ENCODE measurements at regions not wholly inside any gene's neighbourhood (a gene's known extent, or its start where the extent isn't known, plus 50 kb on each side); places are given as distances from the start of the nearest gene placed in this dataset.

DNA sequence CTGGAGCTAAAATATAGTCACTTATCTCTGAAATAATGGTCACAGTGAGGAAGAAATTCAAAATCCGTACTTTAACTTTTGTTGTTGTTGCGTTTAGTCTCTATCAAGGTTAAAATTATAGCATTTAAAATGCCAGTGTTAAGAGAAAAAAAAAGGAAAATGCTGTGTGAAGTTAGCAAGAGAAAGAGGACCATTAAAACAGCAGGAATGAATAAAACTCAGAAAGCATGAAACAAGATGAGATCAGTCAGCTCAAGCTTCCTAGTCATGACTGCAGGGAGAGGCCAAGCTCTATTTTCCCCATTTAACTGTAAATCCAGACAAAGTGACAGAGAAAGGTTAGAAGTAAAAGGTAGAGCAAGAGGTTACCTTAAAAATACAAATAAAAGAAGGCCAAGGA is 281.7 kb upstream of the ATP5MC3 start:
- TF ChIP-seq CSDC2 (CRISPR knock-in tag; IDR thresholded peaks at IDR 0.05), result no peak
- TF ChIP-seq TCF4 (CRISPR knock-in tag; IDR thresholded peaks at IDR 0.05; ENCODE audit: borderline replicate concordance), result no peak
- ATAC-seq, result no peak

DNA sequence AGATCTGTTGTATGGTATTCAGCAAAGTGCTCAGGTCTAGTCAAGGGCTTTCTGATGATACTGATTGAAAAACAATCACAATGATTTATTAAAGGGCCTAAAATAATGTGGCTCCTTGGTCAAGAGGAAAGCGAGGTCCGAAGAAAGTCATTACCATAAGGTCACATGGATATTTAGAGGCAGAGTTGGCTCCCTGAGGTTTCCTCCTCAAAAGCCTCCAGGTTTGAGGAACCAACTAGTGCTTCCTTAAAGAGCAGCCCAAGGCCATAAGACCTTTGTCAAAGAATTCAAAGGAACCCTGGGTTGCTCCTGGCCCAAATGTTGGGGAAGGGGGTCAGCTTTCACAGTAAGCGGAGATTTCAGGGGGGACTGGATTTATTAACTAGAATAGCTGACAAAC is 280.7 kb upstream of the ATP5MC3 start:
- ATAC-seq, result no peak
- TF ChIP-seq ZNF565 (CRISPR knock-in tag; conservative IDR thresholded peaks at IDR 0.05; ENCODE audit: low read depth) (no peak), ESRRG (CRISPR knock-in tag; IDR thresholded peaks at IDR 0.05) (no peak), ZC3H10 (CRISPR knock-in tag; IDR thresholded peaks at IDR 0.05) (no peak), ZFP30 (CRISPR knock-in tag; IDR thresholded peaks at IDR 0.05) (no peak), ARNTL (CRISPR knock-in tag; IDR thresholded peaks at IDR 0.05; ENCODE audit: borderline replicate concordance, low read depth) (no peak), GLIS3 (CRISPR knock-in tag; IDR thresholded peaks at IDR 0.05) (no peak), ISL1 (CRISPR knock-in tag; IDR thresholded peaks at IDR 0.05) (no peak), BACH2 (CRISPR knock-in tag; IDR thresholded peaks at IDR 0.05; ENCODE audit: borderline replicate concordance) (no peak), ZNF8 (CRISPR knock-in tag; IDR thresholded peaks at IDR 0.05) (no peak), OSR1 (CRISPR knock-in tag; IDR thresholded peaks at IDR 0.05) (no peak)

DNA sequence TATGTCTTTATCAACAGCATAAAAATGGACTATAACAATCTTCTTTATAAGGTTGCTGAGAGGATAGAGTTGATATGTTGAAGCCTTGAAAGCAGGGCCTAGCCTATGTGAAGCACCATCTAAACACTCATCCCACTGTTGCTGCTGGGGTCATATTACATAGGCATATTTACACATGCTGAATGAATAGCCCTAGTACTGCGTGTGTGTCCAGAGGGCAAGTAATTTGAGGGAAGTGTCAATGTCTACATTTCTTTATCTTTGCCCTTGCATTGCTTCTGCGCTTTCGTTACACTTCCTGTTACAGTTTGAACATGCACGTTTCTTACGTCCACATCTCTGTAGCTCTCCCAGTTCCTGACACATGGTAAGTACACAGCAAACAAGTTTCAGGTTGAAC is 280.3 kb upstream of the ATP5MC3 start:
- ATAC-seq, result no peak
- TF ChIP-seq BACH2 (CRISPR knock-in tag; IDR thresholded peaks at IDR 0.05; ENCODE audit: borderline replicate concordance) (no peak), ESRRG (CRISPR knock-in tag; IDR thresholded peaks at IDR 0.05) (no peak)
- TF ChIP-seq, protein P1, sequence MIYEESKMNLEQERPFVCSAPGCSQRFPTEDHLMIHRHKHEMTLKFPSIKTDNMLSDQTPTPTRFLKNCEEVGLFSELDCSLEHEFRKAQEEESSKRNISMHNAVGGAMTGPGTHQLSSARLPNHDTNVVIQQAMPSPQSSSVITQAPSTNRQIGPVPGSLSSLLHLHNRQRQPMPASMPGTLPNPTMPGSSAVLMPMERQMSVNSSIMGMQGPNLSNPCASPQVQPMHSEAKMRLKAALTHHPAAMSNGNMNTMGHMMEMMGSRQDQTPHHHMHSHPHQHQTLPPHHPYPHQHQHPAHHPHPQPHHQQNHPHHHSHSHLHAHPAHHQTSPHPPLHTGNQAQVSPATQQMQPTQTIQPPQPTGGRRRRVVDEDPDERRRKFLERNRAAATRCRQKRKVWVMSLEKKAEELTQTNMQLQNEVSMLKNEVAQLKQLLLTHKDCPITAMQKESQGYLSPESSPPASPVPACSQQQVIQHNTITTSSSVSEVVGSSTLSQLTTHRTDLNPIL (CRISPR knock-in tag; IDR thresholded peaks at IDR 0.05; ENCODE audit: low read depth), result no peak

DNA sequence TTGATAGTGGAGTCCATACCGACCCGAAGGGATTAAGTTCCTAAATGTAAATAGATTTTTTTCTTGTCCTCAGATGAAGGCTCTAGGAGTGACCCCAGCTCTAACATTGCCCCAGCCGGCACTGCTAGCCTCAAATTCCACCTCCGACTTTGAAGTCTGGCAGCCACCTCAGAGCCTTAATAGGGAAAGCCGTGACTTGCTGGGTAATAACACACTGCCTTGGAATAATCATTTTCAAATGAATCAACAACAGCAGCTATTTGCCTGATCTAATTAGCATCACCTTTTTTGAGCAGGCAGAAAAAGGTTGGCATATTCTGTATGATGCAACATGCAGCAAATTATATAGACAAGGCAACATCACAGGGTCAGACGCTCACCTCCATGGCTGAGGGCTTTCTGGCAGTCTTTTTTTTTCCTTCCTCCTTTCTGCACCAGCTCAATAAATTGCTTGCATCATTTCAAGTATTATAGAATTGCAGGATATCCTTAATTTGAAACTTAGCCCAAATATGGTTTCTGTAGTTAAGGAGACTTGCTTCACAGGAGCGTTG is 276.5 kb upstream of the ATP5MC3 start:
- TF ChIP-seq TCF4 (CRISPR knock-in tag; IDR thresholded peaks at IDR 0.05; ENCODE audit: borderline replicate concordance), result no peak
- TF ChIP-seq, protein P2, sequence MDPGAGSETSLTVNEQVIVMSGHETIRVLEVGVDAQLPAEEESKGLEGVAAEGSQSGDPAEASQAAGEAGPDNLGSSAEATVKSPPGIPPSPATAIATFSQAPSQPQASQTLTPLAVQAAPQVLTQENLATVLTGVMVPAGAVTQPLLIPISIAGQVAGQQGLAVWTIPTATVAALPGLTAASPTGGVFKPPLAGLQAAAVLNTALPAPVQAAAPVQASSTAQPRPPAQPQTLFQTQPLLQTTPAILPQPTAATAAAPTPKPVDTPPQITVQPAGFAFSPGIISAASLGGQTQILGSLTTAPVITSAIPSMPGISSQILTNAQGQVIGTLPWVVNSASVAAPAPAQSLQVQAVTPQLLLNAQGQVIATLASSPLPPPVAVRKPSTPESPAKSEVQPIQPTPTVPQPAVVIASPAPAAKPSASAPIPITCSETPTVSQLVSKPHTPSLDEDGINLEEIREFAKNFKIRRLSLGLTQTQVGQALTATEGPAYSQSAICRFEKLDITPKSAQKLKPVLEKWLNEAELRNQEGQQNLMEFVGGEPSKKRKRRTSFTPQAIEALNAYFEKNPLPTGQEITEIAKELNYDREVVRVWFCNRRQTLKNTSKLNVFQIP (CRISPR knock-in tag; IDR thresholded peaks at IDR 0.05; ENCODE audit: borderline replicate concordance, low read depth), result no peak
- no peak for TF ChIP-seq PPARA (CRISPR knock-in tag; IDR thresholded peaks at IDR 0.05; ENCODE audit: borderline replicate concordance)
- no peak for TF ChIP-seq ZFP30 (CRISPR knock-in tag; IDR thresholded peaks at IDR 0.05)
- no peak for TF ChIP-seq SNAI2 (CRISPR knock-in tag; IDR thresholded peaks at IDR 0.05)
- TF ChIP-seq TOX (CRISPR knock-in tag; IDR thresholded peaks at IDR 0.05; ENCODE audit: borderline replicate concordance), result no peak
- TF ChIP-seq BACH2 (CRISPR knock-in tag; IDR thresholded peaks at IDR 0.05; ENCODE audit: borderline replicate concordance), result no peak
- no peak for TF ChIP-seq ZC3H10 (CRISPR knock-in tag; IDR thresholded peaks at IDR 0.05)
- ATAC-seq, result no peak

DNA sequence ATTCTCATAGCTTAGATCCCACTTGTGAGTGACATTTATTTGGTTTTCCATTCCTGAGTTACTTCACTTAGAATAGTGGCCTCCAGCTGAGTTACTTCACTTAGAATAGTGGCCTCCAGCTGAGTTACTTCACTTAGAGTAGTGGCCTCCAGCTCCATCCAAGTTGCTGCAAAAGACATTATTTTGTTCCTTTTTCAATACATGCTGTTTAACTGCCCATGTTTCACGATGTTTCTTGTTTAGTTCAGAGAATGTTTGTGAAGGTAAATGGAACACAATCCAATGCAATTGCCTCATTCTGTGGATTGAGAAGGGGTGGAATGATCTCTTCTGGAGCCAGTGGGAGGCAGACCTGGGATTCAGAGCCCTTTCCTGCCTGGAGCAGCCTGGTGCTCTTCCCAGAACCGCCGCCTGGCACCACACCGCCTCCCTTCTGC is 273.5 kb upstream of the ATP5MC3 start:
- ATAC-seq, result no peak
- TF ChIP-seq CSDC2 (CRISPR knock-in tag; IDR thresholded peaks at IDR 0.05) (no peak), ARNTL (CRISPR knock-in tag; IDR thresholded peaks at IDR 0.05; ENCODE audit: borderline replicate concordance, low read depth) (no peak), OSR1 (CRISPR knock-in tag; IDR thresholded peaks at IDR 0.05) (no peak)

DNA sequence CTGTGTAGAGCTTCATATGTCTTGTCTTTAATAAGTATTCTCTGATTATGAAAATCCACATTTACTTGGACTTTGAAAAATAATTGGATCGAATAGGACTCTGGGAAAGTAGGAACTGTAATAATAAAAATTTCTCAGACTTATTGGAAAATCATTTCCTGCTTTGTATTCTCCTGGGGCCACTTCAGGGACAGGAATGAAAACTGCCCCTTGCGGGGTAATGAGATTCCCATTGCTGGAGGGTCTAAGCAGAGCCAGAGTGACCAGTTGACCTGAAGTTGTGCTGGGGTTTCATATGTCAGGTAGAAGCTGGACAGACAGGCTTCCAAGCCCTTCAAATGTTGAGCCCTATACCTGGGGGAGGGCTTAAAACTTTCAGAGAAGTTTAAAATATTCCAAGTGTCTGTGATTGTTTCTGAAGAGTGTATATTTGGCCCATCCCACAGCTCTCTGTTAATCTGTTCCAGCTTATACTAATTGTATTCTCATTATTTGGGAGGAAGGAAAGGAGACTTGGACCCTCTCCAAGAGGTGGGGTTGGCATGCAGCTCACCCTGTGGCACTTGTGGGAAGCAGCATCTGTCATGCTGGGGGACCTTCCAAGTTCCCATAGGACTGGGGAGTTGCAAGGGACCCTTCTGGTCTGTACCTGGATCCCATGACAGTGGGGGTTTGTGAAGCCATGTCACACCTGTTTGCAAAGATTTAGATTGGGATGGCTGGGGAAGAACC is 268.7 kb upstream of the ATP5MC3 start:
- no peak for ATAC-seq
- TF ChIP-seq OSR1 (CRISPR knock-in tag; IDR thresholded peaks at IDR 0.05) (no peak), ZFP3 (CRISPR knock-in tag; IDR thresholded peaks at IDR 0.05) (no peak), TCF4 (CRISPR knock-in tag; IDR thresholded peaks at IDR 0.05; ENCODE audit: borderline replicate concordance) (no peak), ZNF8 (CRISPR knock-in tag; IDR thresholded peaks at IDR 0.05) (no peak)
- TF ChIP-seq, protein P1 (CRISPR knock-in tag; IDR thresholded peaks at IDR 0.05; ENCODE audit: low read depth), result no peak
